GM23248 (cell line): ENCODE measurements at regions not wholly inside any gene's neighbourhood (a gene's known extent, or its start where the extent isn't known, plus 50 kb on each side); places are given as distances from the start of the nearest gene placed in this dataset.
A peak's percentile ranks its signal among the peaks of the same experiment; 100 is the strongest.

Source experiments
- DNase-seq: peaks from one replicate; pipeline ENCODE4 v3.0.0-alpha.2; 2015
- H2AFZ ChIP-seq: fragments of 200-600 bp; sonication (generic); 2 replicates; pipeline ENCODE4 v1.6.1; 2016; ENCODE audit warnings: antibody characterized with exemption
- H3F3A ChIP-seq: fragments of 200-600 bp; sonication (generic); 2 replicates; pipeline ENCODE4 v1.6.1; 2016; ENCODE audit warnings: mild to moderate bottlenecking, antibody characterized with exemption, mixed run types; ENCODE audit not compliant: insufficient read depth
- H3K27ac ChIP-seq: fragments of 200-600 bp; sonication (generic); 2 replicates; pipeline ENCODE4 v1.5.1; 2016; ENCODE audit warnings: mild to moderate bottlenecking
- H3K27me3 ChIP-seq: fragments of 200-600 bp; sonication (generic); replicated peaks from 2 replicates; pipeline ENCODE4 v1.6.1; 2016; ENCODE audit warnings: mild to moderate bottlenecking; ENCODE audit not compliant: insufficient read depth
- H3K36me3 ChIP-seq: fragments of 200-600 bp; sonication (generic); 2 replicates; pipeline ENCODE4 v1.6.1; 2016; ENCODE audit warnings: low read depth, mild to moderate bottlenecking
- H3K4me1 ChIP-seq: fragments of 200-600 bp; sonication (generic); 2 replicates; pipeline ENCODE4 v1.6.1; 2016; ENCODE audit warnings: mild to moderate bottlenecking; ENCODE audit not compliant: insufficient read depth
- H3K4me2 ChIP-seq: fragments of 200-600 bp; sonication (generic); one replicate; pipeline ENCODE4 v1.6.1; 2016; ENCODE audit warnings: mild to moderate bottlenecking; ENCODE audit not compliant: unreplicated experiment
- H3K4me3 ChIP-seq: fragments of 200-600 bp; sonication (generic); 2 replicates; pipeline ENCODE4 v1.5.1; 2016; ENCODE audit warnings: mild to moderate bottlenecking
- H3K79me2 ChIP-seq: fragments of 200-600 bp; sonication (generic); 2 replicates; pipeline ENCODE4 v1.6.1; 2016; ENCODE audit warnings: mild to moderate bottlenecking; ENCODE audit not compliant: insufficient read depth
- H3K9ac ChIP-seq: fragments of 200-600 bp; sonication (generic); 2 replicates; pipeline ENCODE4 v1.6.1; 2016; ENCODE audit warnings: mild to moderate bottlenecking
- H3K9me2 ChIP-seq: fragments of 200-600 bp; sonication (generic); 2 replicates; pipeline ENCODE4 v1.6.1; 2016; ENCODE audit warnings: mixed run types, mild to moderate bottlenecking, moderate library complexity; ENCODE audit not compliant: insufficient read depth
- H3K9me3 ChIP-seq: fragments of 200-600 bp; sonication (generic); one replicate; pipeline ENCODE4 v1.6.1; 2017; ENCODE audit warnings: low read depth
- H4K20me1 ChIP-seq: fragments of 200-600 bp; sonication (generic); 2 replicates; pipeline ENCODE4 v1.6.0; 2016; ENCODE audit not compliant: insufficient read depth
- EZH2 ChIP-seq: fragments of 200-600 bp; sonication (generic); IDR thresholded peaks from 2 replicates; pipeline ENCODE4 v1.6.1; 2018; ENCODE audit warnings: antibody characterized with exemption, mild to moderate bottlenecking; ENCODE audit not compliant: insufficient read depth, poor library complexity, severe bottlenecking
- EZH2phosphoT487 ChIP-seq: fragments of 200-600 bp; sonication (generic); IDR thresholded peaks from 2 replicates; pipeline ENCODE4 v1.6.1; 2018; ENCODE audit warnings: antibody characterized with exemption, moderate library complexity, mild to moderate bottlenecking, low read depth; ENCODE audit not compliant: insufficient read depth
- WGBS, 2 experiments: methylation state at CpG; one replicate each; pipeline ENCODE4 v1.1.6; 2015 to 2017; ENCODE audit warnings: low lambda C conversion rate in 2 of 2, low coverage in 1 of 2; ENCODE audit errors: missing lambda C conversion rate in 2 of 2; 5-methylcytosine and 5-hydroxymethylcytosine counted together
- in situ Hi-C: fragments of 300-500 bp; cut with MboI; formaldehyde crosslinking; loops from 2 replicates; pipeline ENCODE4 v1.15.0; 2020

DNA sequence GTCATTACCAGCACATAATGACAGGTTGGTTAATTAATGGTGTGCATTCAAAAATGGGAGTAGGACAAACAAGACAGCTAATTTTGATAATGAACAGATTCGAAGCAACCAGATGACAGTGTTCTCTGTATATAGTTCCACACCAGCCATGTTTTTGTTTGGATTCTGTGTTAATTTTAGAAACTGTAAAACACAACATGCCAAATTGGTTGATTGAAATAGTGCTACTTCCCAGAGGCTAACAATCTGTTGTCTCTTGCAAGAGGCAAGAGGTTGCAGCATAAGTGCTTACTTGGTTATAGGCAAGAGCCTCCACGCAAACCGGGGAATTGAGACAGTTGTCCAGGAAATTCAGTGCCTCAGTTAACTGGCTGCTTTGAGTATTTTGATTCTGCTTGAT is 170.2 kb upstream of the HABP2 start:
- Histone ChIP-seq H3K27me3 (no peaks in the 10 kb centered on the region), H3K9me2 (no peaks in the 10 kb centered on the region), H4K20me1 (no peaks in the 10 kb centered on the region), H3K36me3 (no peaks in the 10 kb centered on the region), H3K4me1 (peaks cover 51% of the 10 kb centered on the region), H3F3A (peaks cover 34% of the 10 kb centered on the region), H3K9me3 (no peaks in the 10 kb centered on the region), H3K4me3 (peak overlapping the region; percentile 77), H3K9ac (peak overlapping the region; percentile 81), H3K79me2 (no peaks in the 10 kb centered on the region), H3K4me2 (peak overlapping the region; percentile 83), H2AFZ (peak overlapping the region; percentile 94; the same call in 1 of the 2 replicates), H3K27ac (peak overlapping the region; percentile 87)
- TF ChIP-seq EZH2: no peak
- TF ChIP-seq EZH2phosphoT487: no peak
- in situ Hi-C loops: loop anchor here (10.0 to 25.0 kb wide), 3 partner anchors 248 to 820 kb away; partner anchors contain the start of gene TCF7L2
- DNase-seq: peak; percentile 7
- 66 to 68% methylated on average over 3 of the region's 3 CpGs for WGBS, 2 experiments

DNA sequence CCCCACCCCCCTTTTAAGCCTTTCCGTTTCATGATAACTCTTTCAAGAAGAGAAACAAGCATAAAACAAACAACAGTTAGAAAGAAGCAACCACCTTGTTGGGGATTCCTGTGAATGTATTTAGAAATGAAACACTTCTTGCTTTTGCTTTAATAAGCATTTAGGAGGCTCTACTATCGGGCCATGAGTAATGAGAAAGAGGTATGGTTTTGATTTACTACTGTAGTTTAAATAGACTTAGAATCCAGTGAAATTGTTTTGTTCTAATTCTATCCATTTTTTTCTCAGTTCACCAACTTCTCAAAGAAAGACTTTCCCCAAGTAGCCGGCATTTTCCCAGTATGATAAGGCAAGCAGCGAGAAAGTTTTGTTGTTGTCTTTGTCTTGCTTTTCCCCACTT is 168.7 kb upstream of the HABP2 start:
- Histone ChIP-seq H3K4me3 (no peak overlapping the region), H3F3A (peaks cover 34% of the 10 kb centered on the region), H3K36me3 (no peaks in the 10 kb centered on the region), H3K79me2 (no peaks in the 10 kb centered on the region), H2AFZ (peak overlapping the region; percentile 64; the same call in 1 of the 2 replicates), H3K4me1 (peaks cover 51% of the 10 kb centered on the region), H4K20me1 (no peaks in the 10 kb centered on the region), H3K27ac (no peak overlapping the region), H3K4me2 (peak overlapping the region; percentile 83), H3K27me3 (no peaks in the 10 kb centered on the region), H3K9ac (no peak overlapping the region), H3K9me2 (no peaks in the 10 kb centered on the region), H3K9me3 (no peaks in the 10 kb centered on the region)
- DNase-seq: peak; percentile 37
- TF ChIP-seq EZH2: no peak
- TF ChIP-seq EZH2phosphoT487: no peak
- in situ Hi-C loops: loop anchor here (10.0 to 25.0 kb wide), 3 partner anchors 249 to 822 kb away; partner anchors contain the start of gene TCF7L2
- WGBS, 2 experiments: 53 to 66% methylated on average over 4 of the region's 4 CpGs

DNA sequence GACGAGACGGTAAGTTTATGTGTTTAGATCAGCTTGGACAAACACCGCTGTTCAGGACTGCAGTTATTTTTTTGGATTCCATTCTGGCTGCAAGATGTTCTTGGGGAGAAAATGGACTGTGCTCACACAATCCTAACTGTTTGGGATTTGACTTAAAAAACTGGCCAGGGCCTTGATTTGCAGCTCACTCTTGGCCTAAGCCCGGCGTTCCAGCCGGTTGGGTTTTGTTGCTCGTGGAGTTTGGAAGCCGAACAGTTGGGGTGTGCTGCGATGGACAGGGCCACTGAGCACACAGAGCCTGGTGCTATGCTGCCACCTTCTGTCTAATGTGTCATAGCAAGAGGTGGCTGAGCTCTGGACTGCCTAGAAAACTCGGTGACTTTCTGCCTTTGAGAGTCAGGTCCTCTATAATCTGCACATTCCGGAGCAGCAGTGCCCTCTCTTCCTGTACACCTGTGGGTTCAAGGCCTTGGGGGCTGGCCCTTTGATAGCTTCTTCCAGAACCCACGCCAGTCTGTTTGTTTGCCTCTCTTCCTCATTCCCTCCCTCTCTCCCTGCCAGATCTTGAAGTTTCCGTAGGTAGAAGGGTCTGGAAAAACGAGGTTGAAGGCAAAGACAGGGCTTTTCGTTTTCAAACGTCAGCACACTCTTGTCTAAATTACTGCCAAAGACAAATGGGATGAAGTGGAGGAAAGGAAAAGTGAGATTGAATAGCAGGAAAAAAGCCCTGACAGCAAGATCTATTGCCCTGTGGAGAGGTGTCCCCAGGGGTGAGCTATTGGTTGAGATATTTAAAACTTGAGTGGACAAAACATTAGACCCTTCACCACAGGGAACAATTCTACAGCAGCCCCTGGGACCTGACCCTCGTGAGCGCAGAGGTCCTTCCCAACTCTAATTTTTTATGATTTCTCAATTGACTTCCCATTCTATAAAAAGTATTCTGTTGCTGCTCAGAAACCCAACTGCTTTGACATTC is 167.5 kb upstream of the HABP2 start:
- Histone ChIP-seq H3K27me3 (no peaks in the 10 kb centered on the region), H2AFZ (peak overlapping the region; percentile 64), H3K4me2 (peak overlapping the region; percentile 83), H3K4me1 (peaks cover 51% of the 10 kb centered on the region), H3K36me3 (no peaks in the 10 kb centered on the region), H3K9ac (peak overlapping the region; percentile 26; the same call in 1 of the 2 replicates), H4K20me1 (no peaks in the 10 kb centered on the region), H3K9me2 (no peaks in the 10 kb centered on the region), H3K79me2 (no peaks in the 10 kb centered on the region), H3K27ac (peak overlapping the region; percentile 7), H3K9me3 (no peaks in the 10 kb centered on the region), H3K4me3 (peak overlapping the region; percentile 62), H3F3A (peaks cover 34% of the 10 kb centered on the region)
- TF ChIP-seq EZH2phosphoT487 (no peak), EZH2 (no peak)
- in situ Hi-C loops: loop anchor here (10.0 to 25.0 kb wide), 3 partner anchors 251 to 823 kb away; partner anchors contain the start of gene TCF7L2
- WGBS, 2 experiments: 8 to 10% methylated on average over 18 of the region's 18 CpGs
- peak; percentile 94 for DNase-seq

DNA sequence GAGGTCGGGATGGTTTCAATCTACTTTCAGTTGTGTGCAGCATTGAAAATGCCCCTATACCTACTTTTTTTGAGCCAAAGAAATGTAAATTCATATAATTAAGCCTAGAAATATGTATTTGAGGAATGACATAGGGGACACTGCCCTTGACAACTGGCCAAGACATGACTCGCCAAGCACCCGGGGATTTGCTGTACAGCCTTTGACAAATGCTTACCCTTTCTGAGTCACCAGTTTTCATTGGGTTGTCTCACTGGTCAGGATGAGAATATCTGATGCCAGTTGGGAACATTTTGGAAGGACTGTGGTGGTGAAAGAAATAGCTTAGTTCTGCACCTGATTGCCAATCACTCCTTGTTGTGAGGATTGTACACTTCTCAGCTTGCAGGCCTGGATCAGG is 166.8 kb upstream of the HABP2 start:
- DNase-seq: peak; percentile 86
- Histone ChIP-seq H3K4me3 (peak overlapping the region; percentile 62), H3K79me2 (no peaks in the 10 kb centered on the region), H3K9me3 (no peaks in the 10 kb centered on the region), H3K9ac (peak overlapping the region; percentile 26; the same call in 1 of the 2 replicates), H3K4me1 (peaks cover 51% of the 10 kb centered on the region), H4K20me1 (no peaks in the 10 kb centered on the region), H3K4me2 (peak overlapping the region; percentile 83), H3F3A (peaks cover 34% of the 10 kb centered on the region), H3K9me2 (no peaks in the 10 kb centered on the region), H3K27ac (peak overlapping the region; percentile 7), H3K27me3 (no peaks in the 10 kb centered on the region), H2AFZ (no peak overlapping the region), H3K36me3 (no peaks in the 10 kb centered on the region)
- WGBS, 2 experiments: 1 to 2% methylated on average over 3 of the region's 3 CpGs
- TF ChIP-seq EZH2: no peak
- TF ChIP-seq EZH2phosphoT487: no peak
- in situ Hi-C loops: loop anchor here (10.0 to 25.0 kb wide), 3 partner anchors 251 to 824 kb away; partner anchors contain the start of gene TCF7L2
